ENCODE measurements at regions not wholly inside any gene's neighbourhood (a gene's known extent, or its start where the extent isn't known, plus 50 kb on each side); places are given as distances from the start of the nearest gene placed in this dataset.
"Not testable (repeated sequence)": the region's sequence is repeated elsewhere in the genome, so short reads cannot be mapped to it uniquely, and the experiment has no call there.

- intact Hi-C loops (cut with micrococcal nuclease): no loop called here
- Mint-ChIP-seq H3K36me3 (ENCODE audit: low read depth) (no peaks in the 10 kb centered on the region), H3K27ac (no peak overlapping the region), H3K4me1 (ENCODE audit: low read depth) (no peaks in the 10 kb centered on the region), H3K4me3 (no peak overlapping the region), H3K27me3 (ENCODE audit: insufficient read depth) (no peaks in the 10 kb centered on the region), H3K9me3 (peaks cover 39% of the 10 kb centered on the region)
- no peak for DNase-seq (ENCODE audit: low spot score)
These were observed 367.6 kb upstream of the NDN start for GRCh38 chr15:24054547-24055245.

GRCh38 chr15:24067733-24068501, 380.8 kb upstream of the NDN start:
- Mint-ChIP-seq H3K27me3 (ENCODE audit: insufficient read depth) (no peaks in the 10 kb centered on the region), H3K27ac (no peak overlapping the region), H3K9me3 (peaks cover 49% of the 10 kb centered on the region)

DNA sequence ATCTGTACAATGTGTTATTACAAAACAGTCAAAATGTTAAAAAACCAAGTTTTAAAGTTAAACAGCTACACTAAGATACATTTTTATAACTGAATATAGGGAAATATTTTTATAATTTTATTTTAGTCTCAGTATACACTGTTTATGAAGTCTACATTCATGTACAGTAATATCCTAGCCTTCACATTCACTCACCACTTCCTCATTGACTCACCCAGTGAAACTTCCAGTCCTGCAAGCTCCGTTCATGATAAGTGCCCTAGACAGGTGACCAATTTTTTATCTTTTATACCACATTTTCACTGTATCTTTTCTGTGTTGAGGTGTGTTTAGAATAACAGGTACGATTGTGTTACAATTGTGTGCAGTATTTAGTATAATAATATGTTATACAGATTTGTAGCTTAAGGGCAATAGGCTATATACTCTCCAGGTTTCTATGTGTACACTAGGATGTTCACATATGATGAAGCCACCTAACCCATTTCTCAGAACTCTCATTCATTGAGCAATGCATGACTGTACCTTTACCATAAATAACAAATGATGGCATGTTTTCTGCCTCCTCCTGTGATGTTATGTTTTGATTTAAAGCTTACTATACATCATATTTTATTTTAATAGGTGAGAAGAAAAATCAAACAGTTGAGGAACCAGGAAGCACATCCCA, 388.4 kb upstream of the NDN start:
- no peak overlapping the region for H3K4me3 Mint-ChIP-seq
- intact Hi-C loops (cut with micrococcal nuclease): no loop called here
- H3K36me3 Mint-ChIP-seq (ENCODE audit: low read depth): no peaks in the 10 kb centered on the region
- H3K27me3 Mint-ChIP-seq (ENCODE audit: insufficient read depth): no peaks in the 10 kb centered on the region
- peaks cover 17% of the 10 kb centered on the region for H3K9me3 Mint-ChIP-seq
- DNase-seq (ENCODE audit: low spot score): no peak
- no peaks in the 10 kb centered on the region for H3K4me1 Mint-ChIP-seq (ENCODE audit: low read depth)
- H3K27ac Mint-ChIP-seq: no peak overlapping the region

More at GRCh38 chr15:24067733-24068501, 380.8 kb upstream of the NDN start:
- Mint-ChIP-seq H3K4me1 (ENCODE audit: low read depth) (no peaks in the 10 kb centered on the region), H3K4me3 (no peak overlapping the region), H3K36me3 (ENCODE audit: low read depth) (no peaks in the 10 kb centered on the region)
- DNase-seq (ENCODE audit: low spot score): no peak
- intact Hi-C loops (cut with micrococcal nuclease): no loop called here

DNA sequence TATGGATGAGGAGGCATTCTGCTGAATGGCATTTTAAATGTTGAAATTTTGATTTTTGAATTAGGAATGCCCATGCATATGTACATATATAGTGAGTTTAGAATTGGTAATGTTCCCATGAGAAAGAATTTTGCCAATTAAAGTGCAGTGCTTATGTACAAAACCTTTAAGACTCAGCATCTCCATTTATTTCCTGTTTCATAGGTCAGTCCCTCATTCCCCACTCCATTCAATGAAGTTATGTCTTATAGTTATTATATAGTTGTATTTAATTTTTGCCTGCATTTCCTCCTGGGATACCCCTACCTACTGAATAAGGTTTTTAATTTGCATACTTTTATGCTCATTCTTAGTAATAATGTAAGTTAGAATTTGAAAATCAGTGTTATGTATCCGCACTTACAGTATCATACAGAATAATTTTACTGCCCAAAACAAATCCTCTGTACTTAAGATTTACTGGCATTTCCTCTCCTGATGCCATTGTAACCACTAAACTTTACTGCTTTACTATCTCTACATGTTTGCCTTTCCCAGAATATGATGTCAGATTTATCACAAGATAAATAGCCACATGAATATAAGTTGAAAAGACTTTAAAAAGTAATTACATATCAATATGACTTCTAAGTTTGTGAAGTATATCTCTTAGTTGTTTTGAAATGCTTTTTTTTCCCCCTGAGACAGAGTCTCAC, 389.1 kb upstream of the NDN start:
- DNase-seq (ENCODE audit: low spot score): no peak
- Mint-ChIP-seq H3K36me3 (ENCODE audit: low read depth) (no peaks in the 10 kb centered on the region), H3K4me1 (ENCODE audit: low read depth) (no peaks in the 10 kb centered on the region), H3K4me3 (no peak overlapping the region), H3K27me3 (ENCODE audit: insufficient read depth) (no peaks in the 10 kb centered on the region), H3K27ac (no peak overlapping the region), H3K9me3 (peaks cover 19% of the 10 kb centered on the region)
- intact Hi-C loops (cut with micrococcal nuclease): no loop called here

DNA sequence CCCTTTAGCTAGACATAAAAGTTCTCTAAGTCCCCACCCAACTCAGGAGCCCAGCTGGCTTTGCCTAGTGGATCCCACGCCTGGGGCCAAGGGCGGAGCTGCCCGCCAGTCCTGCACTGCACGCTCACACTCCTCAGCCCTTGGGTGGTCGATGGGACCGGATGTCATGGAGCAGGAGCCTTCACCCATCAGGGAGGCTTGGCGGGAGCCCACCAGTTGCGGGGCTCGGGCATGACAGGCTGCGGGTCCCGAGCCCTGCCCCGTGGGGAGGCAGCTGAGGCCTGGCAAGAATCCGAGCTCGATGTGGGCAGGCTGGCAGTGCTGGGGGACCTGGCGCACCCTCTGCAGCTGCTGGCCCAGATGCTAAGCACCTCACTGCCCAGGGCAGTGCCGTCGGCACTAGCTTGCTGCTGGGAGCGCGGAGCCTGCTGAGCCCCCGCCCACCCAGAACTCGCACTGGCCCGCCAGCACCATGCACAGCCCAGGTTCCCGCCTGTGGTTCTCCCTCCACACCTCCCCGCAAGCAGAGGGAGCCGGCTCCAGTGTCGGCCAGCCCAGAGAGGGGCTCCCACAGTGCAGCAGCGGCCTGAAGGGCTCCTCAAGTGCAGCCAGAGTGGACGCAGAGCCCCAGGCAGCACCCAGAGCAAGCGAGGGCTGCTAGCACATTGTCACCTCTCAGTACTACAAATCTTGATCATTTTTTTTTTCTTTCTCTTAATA, 391.4 kb upstream of the NDN start:
- Mint-ChIP-seq H3K4me3 (no peak overlapping the region), H3K36me3 (ENCODE audit: low read depth) (no peaks in the 10 kb centered on the region), H3K27me3 (ENCODE audit: insufficient read depth) (no peaks in the 10 kb centered on the region), H3K9me3 (peaks cover 18% of the 10 kb centered on the region), H3K4me1 (ENCODE audit: low read depth) (no peaks in the 10 kb centered on the region), H3K27ac (no peak overlapping the region)
- intact Hi-C loops (cut with micrococcal nuclease): no loop called here
- DNase-seq (ENCODE audit: low spot score): no peak

GRCh38 chr15:24088941-24089340, 401.8 kb upstream of the NDN start:
- H3K27me3 Mint-ChIP-seq (ENCODE audit: insufficient read depth); DNase-seq (ENCODE audit: low spot score); H3K27ac Mint-ChIP-seq; H3K4me1 Mint-ChIP-seq (ENCODE audit: low read depth); H3K36me3 Mint-ChIP-seq (ENCODE audit: low read depth); H3K4me3 Mint-ChIP-seq; intact Hi-C loops (cut with micrococcal nuclease): not testable (repeated sequence)
- peaks cover 53% of the 10 kb centered on the region for H3K9me3 Mint-ChIP-seq

DNA sequence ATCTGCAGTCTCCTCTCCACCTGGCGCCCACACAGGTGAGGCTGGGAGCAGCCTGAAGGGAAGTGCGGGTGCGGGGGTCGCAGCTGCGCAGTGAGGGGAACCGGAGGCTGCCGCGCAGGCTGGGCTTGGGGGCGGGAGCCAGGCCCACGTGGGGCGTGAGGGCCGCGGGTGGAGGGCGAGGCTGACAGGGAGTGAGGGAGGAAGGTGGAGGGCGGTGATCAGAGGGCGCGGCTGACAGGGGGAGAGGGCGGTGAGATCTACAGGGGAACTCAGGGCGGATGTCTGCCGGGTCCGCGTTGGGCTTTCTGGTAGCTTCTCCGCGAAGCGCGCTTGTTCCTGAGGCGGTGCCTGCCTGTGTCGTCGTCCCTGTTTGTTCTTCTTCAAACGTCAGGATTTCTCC, 414.4 kb upstream of the NDN start:
- intact Hi-C loops (cut with micrococcal nuclease); H3K27me3 Mint-ChIP-seq (ENCODE audit: insufficient read depth); H3K27ac Mint-ChIP-seq; H3K4me3 Mint-ChIP-seq; H3K36me3 Mint-ChIP-seq (ENCODE audit: low read depth); DNase-seq (ENCODE audit: low spot score); H3K4me1 Mint-ChIP-seq (ENCODE audit: low read depth): not testable (repeated sequence)
- H3K9me3 Mint-ChIP-seq: peaks cover 19% of the 10 kb centered on the region

- H3K27me3 Mint-ChIP-seq (ENCODE audit: insufficient read depth); H3K27ac Mint-ChIP-seq; DNase-seq (ENCODE audit: low spot score); H3K36me3 Mint-ChIP-seq (ENCODE audit: low read depth); H3K4me1 Mint-ChIP-seq (ENCODE audit: low read depth); H3K4me3 Mint-ChIP-seq; intact Hi-C loops (cut with micrococcal nuclease): not testable (repeated sequence)
- H3K9me3 Mint-ChIP-seq: peaks cover 43% of the 10 kb centered on the region
These were observed 420.4 kb upstream of the NDN start for GRCh38 chr15:24107524-24107923.

DNA sequence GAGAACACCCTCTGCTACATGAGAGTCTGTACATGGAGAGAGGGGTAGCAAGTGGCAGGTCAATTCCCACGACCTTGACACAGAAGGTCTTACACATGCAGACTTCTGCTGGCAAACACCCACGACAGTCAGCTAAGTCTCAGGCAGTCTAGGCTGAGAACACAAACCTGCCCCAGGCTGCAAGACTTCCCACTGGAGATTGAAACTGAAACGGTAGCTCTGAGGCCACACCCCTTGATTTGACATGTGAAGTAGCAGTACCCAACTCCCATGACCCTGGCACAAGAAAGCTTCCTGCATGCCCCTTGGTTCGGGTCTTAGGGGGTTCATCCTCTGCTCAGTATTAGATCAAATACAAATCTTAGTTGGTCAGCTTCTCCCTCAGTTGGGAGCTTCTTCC, 420.8 kb upstream of the NDN start:
- intact Hi-C loops (cut with micrococcal nuclease); H3K27me3 Mint-ChIP-seq (ENCODE audit: insufficient read depth); H3K27ac Mint-ChIP-seq; DNase-seq (ENCODE audit: low spot score); H3K4me1 Mint-ChIP-seq (ENCODE audit: low read depth); H3K4me3 Mint-ChIP-seq; H3K36me3 Mint-ChIP-seq (ENCODE audit: low read depth): not testable (repeated sequence)
- peaks cover 44% of the 10 kb centered on the region for H3K9me3 Mint-ChIP-seq

DNA sequence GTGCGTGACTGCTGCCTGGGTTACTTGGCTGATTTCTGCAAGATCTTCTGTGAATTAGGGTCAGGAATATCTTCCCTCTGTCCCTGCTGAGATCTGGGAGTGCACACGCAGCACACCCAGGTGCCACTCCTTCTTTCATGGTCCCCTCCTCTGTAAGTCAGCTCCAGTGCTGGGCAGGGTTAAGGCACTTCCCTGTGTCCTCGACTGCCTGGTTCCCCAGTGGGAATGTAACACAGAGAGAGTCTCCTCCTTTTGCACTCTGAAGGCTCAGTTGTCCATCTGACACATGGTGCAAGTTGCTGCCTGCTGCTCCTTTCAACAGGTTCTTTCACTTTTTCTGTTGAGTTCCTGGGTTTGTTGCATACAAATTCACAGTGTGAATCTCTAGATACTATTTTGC, 421.2 kb upstream of the NDN start:
- H3K4me3 Mint-ChIP-seq; DNase-seq (ENCODE audit: low spot score); H3K27me3 Mint-ChIP-seq (ENCODE audit: insufficient read depth); H3K27ac Mint-ChIP-seq; H3K4me1 Mint-ChIP-seq (ENCODE audit: low read depth); H3K36me3 Mint-ChIP-seq (ENCODE audit: low read depth); intact Hi-C loops (cut with micrococcal nuclease): not testable (repeated sequence)
- peaks cover 42% of the 10 kb centered on the region for H3K9me3 Mint-ChIP-seq

- H3K4me1 Mint-ChIP-seq (ENCODE audit: low read depth); H3K27ac Mint-ChIP-seq; H3K4me3 Mint-ChIP-seq; H3K36me3 Mint-ChIP-seq (ENCODE audit: low read depth); intact Hi-C loops (cut with micrococcal nuclease); H3K27me3 Mint-ChIP-seq (ENCODE audit: insufficient read depth); DNase-seq (ENCODE audit: low spot score); H3K9me3 Mint-ChIP-seq: not testable (repeated sequence)
These were observed 452.5 kb upstream of the NDN start for GRCh38 chr15:24139622-24140021.

GRCh38 chr15:24145070-24145469, 458.0 kb upstream of the NDN start:
- H3K9me3 Mint-ChIP-seq: peaks cover 11% of the 10 kb centered on the region
- DNase-seq (ENCODE audit: low spot score); intact Hi-C loops (cut with micrococcal nuclease); H3K27ac Mint-ChIP-seq; H3K36me3 Mint-ChIP-seq (ENCODE audit: low read depth); H3K4me1 Mint-ChIP-seq (ENCODE audit: low read depth); H3K27me3 Mint-ChIP-seq (ENCODE audit: insufficient read depth); H3K4me3 Mint-ChIP-seq: not testable (repeated sequence)
